Activated naive CD4-positive, alpha-beta T cell treated with anti-CD3 and anti-CD28 coated beads for 36 hours (primary cell): ENCODE measurements at regions not wholly inside any gene's neighbourhood (a gene's known extent, or its start where the extent isn't known, plus 50 kb on each side); places are given as distances from the start of the nearest gene placed in this dataset.

Source experiments
- CTCF ChIA-PET: fragments of 350-600 bp; sonication (Branson Sonifier 250); formaldehyde crosslinking; loops from one replicate; lab custom pipeline; 2021; ENCODE audit warnings: antibody characterized with exemption; lab: Charles Lee
- DNase-seq: peaks from one replicate; pipeline ENCODE4 v3.0.0-alpha.2; 2020
- H3K27ac Mint-ChIP-seq: one replicate; pipeline ENCODE4 v1.8.0; 2021; ENCODE audit warnings: mild to moderate bottlenecking, mixed read lengths
- H3K27me3 Mint-ChIP-seq: one replicate; pipeline ENCODE4 v1.8.0; 2021; ENCODE audit warnings: low read depth, mixed read lengths
- H3K36me3 Mint-ChIP-seq: one replicate; pipeline ENCODE4 v1.8.0; 2021; ENCODE audit warnings: low read depth, mixed read lengths
- H3K4me1 Mint-ChIP-seq: one replicate; pipeline ENCODE4 v1.8.0; 2021; ENCODE audit warnings: low read depth, mixed read lengths
- H3K4me3 Mint-ChIP-seq: one replicate; pipeline ENCODE4 v1.8.0; 2021; ENCODE audit warnings: mild to moderate bottlenecking, moderate library complexity, mixed read lengths
- H3K9me3 Mint-ChIP-seq: one replicate; pipeline ENCODE4 v1.8.0; 2021; ENCODE audit warnings: mixed read lengths
- intact Hi-C: fragments of 100-400 bp; cut with micrococcal nuclease; formaldehyde crosslinking; loops from one replicate; pipeline ENCODE4 v1.15.1; 2023

DNA sequence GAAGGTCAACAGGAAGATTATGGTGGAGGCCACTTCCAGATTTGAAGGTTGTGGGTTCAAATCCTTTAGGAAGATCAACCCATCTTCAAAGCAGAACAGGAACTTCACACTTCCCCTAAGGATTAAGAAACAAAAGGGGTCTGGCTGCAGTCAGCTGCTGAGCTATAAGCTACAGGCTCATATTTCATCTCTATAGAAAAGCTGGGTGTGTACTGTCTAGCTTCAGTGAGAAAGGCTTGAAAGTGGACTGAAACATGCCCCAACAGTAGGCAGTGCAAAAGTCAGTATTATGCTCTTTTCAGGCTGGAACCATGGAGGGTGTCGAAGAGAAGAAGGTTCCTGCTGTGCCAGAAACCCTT lies 60.1 kb upstream of the SPDEF start:
- intact Hi-C loops, result no loop called here
- no peak overlapping the region for H3K27ac Mint-ChIP-seq
- no peaks in the 10 kb centered on the region for H3K27me3 Mint-ChIP-seq
- no peak for DNase-seq
- H3K36me3 Mint-ChIP-seq, result peaks cover 4% of the 10 kb centered on the region
- H3K4me1 Mint-ChIP-seq, result peaks cover 2% of the 10 kb centered on the region
- no peak overlapping the region for H3K4me3 Mint-ChIP-seq
- CTCF ChIA-PET, result no interaction called here
- H3K9me3 Mint-ChIP-seq, result no peaks in the 10 kb centered on the region

DNA sequence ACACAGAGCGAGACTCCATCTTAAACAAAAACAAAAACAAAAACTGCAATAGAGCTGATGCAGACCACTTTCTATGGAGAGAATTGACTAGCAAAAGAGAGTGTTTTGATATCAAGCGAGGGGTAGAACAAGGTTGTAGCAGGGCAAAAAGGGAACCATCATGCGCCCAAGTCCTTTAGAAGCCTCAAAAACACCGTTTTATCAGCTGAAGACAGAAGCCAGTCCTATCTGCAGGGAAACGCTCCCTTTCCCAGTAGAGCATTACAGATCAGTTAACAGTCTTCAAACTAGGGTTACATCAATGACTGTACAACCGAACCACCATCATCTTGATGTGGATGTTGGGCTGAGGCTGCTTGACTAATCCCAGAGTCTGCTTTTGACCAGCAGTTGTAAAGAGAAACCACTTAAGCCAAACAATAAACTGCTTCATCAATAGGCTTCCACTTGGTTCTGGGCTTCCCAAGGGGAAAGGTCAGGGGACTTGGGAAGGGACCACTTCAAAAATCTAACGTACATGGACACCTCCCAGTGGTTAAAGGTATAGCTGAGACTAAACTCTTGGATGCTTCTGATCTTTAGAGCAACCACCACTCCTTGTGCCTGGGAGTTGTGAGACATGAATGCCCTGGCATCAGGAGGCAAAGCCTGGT lies 59.6 kb upstream of the SPDEF start:
- CTCF ChIA-PET, result no interaction called here
- Mint-ChIP-seq H3K27ac (no peak overlapping the region), H3K4me3 (no peak overlapping the region), H3K4me1 (peaks cover 2% of the 10 kb centered on the region), H3K9me3 (no peaks in the 10 kb centered on the region), H3K27me3 (no peaks in the 10 kb centered on the region), H3K36me3 (peaks cover 4% of the 10 kb centered on the region)
- no peak for DNase-seq
- intact Hi-C loops, result no loop called here

DNA sequence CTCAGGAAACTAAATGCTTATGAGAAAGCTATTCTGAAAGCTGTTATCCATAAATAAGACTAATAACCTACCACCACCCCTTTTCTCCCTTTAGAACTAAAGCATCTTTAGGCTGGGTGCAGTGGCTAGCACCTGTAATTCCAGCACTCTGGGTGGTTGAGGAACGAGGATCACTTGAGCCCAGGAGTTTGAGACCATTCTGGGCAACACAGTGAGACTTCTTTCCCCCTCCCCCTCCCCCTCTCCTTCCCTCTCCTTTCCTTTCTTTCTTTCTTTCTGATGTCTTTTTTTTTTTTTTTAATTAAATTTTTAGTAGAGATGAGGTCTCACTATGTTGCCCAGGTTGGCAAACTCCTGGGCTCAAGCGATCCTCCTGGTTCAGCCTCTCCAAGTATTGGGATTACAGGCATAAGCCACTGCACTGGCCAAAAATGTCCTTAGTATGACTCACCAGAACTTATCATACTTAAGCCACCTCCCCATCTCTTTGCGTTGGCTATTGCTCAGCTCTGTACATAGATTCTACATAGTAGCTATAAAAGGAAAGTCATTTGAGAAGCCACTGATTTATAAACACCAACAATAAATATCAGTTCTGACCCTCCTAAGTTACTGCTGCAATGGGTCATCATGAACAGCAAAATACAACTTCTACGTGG lies 54.8 kb upstream of the SPDEF start:
- CTCF ChIA-PET, result interaction anchor here (0.6 to 5.8 kb wide), 7 partner anchors 10 to 311 kb away, joined by 3 to 111 read pairs (median 3); no protein-coding TSS in a partner anchor
- Mint-ChIP-seq H3K4me3 (no peak overlapping the region), H3K9me3 (no peaks in the 10 kb centered on the region), H3K27me3 (no peaks in the 10 kb centered on the region), H3K36me3 (peaks cover 3% of the 10 kb centered on the region), H3K27ac (no peak overlapping the region), H3K4me1 (peaks cover 12% of the 10 kb centered on the region)
- intact Hi-C loops, result no loop called here
- DNase-seq, result no peak

DNA sequence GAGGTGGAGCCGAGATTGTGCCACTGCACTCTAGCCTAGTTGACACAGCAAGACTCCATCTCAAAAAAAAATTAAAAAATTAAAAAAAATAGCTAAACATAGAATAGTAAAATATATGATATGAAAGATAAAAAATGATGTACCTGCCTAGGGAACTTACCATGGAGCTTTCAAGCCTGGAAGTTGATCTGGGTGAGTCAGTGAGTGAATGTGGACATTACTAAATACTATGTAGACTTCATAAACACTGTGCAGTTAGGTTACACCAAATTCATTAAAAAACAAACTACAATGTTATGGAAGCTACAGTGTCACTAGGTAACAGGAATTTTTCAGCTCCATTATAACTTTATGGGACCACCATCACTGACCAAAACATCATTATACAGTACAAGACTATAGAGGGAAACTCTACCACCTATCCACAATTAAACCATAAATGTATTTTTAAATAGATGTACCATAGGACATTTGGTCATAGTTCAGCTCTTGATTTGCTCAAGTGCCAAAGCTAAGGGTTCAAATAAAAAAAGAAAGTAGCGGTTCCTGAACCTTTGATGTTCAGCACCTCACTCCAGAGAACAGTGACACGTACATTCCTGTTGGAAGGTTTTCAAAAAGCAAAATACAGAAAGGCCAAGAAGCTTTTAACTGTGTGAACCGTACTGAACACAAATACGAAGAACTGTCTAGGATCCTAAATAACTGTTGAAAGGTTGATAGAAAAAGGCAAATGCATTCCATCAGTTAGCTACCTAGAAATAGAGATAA lies 52.4 kb upstream of the SPDEF start:
- Mint-ChIP-seq H3K4me1 (peaks cover 12% of the 10 kb centered on the region), H3K27ac (no peak overlapping the region), H3K4me3 (no peak overlapping the region), H3K9me3 (no peaks in the 10 kb centered on the region), H3K36me3 (peaks cover 2% of the 10 kb centered on the region), H3K27me3 (no peaks in the 10 kb centered on the region)
- DNase-seq, result no peak
- intact Hi-C loops, result loop anchor here (1.0 kb wide), 4 partner anchors 81 to 445 kb away; partner anchors contain the start of gene SMIM29
- CTCF ChIA-PET, result interaction anchor here (0.6 to 5.8 kb wide), 18 partner anchors 9 to 534 kb away, joined by 3 to 111 read pairs (median 5); partner anchors contain the start of genes BLTP3A and SMIM29

DNA sequence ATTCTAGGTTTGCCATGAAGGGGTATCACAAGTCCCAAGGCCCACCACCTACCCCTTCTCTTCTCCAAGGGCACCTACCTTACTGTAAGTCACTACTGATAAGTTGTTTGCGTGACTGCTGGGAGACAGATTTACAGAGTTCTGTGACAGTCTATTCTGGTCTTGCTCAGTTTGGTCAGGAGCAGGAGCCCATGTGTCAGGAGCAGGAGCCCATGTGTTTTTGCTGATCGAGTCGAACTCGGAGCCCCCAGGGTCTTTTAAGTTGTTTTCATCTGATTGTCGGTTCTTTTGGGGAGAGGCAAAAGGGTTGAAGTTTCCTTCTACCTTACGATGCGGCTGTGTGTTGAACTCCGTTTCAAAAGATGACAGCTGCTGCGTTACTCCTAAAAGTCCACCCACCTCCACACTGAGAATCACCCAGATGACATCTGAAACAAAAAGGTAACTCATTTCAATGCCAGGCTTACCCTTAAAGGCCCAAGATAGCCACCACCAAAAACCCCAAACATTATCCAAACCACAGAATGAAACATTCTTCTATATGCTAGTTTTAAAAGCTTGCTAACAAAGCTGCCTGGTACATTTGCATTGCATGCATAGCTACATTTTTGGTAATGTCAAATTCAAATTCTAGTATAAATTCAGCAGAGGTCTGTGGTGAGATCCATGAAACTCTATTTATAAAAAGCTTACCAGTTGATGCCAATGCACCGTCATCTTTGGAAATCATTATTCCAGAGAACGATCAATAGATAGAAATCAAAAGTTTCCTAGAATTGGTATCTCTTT lies 50.5 kb upstream of the SPDEF start:
- no peak overlapping the region for H3K4me3 Mint-ChIP-seq
- intact Hi-C loops, result no loop called here
- no peak overlapping the region for H3K27ac Mint-ChIP-seq
- no peak for DNase-seq
- H3K4me1 Mint-ChIP-seq, result peaks cover 17% of the 10 kb centered on the region
- H3K36me3 Mint-ChIP-seq, result peaks cover 2% of the 10 kb centered on the region
- CTCF ChIA-PET, result interaction anchor here (1.9 to 5.8 kb wide), 2 partner anchors 10 to 146 kb away, joined by 5 to 111 read pairs; no protein-coding TSS in a partner anchor
- H3K27me3 Mint-ChIP-seq, result no peaks in the 10 kb centered on the region
- H3K9me3 Mint-ChIP-seq, result no peaks in the 10 kb centered on the region
